Upper lobe of right lung (tissue), 1 donor: ENCODE measurements at regions not wholly inside any gene's neighbourhood (a gene's known extent, or its start where the extent isn't known, plus 50 kb on each side); places are given as distances from the start of the nearest gene placed in this dataset.

Experiments
- ATAC-seq: fragments of 200-7000 bp; cut with Tn5 transposase; one replicate; pipeline ENCODE4 v1.9.1; 2020; ENCODE audit warnings: mild to moderate bottlenecking, moderate library complexity
- DNase-seq: peaks from one replicate; pipeline ENCODE4 v3.0.0-alpha.2; 2020
- H3K27ac ChIP-seq: fragments of 200-600 bp; one replicate; pipeline ENCODE4 v1.8.0; 2022
- H3K27me3 ChIP-seq: fragments of 200-600 bp; one replicate; pipeline ENCODE4 v1.8.0; 2022; ENCODE audit warnings: mild to moderate bottlenecking
- H3K36me3 ChIP-seq: fragments of 200-600 bp; one replicate; pipeline ENCODE4 v1.8.0; 2022
- H3K4me1 ChIP-seq: fragments of 200-600 bp; one replicate; pipeline ENCODE4 v1.8.0; 2022
- H3K4me3 ChIP-seq: fragments of 200-600 bp; one replicate; pipeline ENCODE4 v1.8.0; 2022; ENCODE audit warnings: mild to moderate bottlenecking
- H3K9me3 ChIP-seq: fragments of 200-600 bp; one replicate; pipeline ENCODE4 v1.8.0; 2022
- CTCF ChIP-seq: fragments of 200-600 bp; IDR thresholded peaks from one replicate; pipeline ENCODE4 v1.8.0; 2022; ENCODE audit warnings: antibody characterized with exemption
- intact Hi-C: fragments of 100-400 bp; cut with DNase I; formaldehyde crosslinking; loops from one replicate; pipeline ENCODE4 v1.11.0; 2022
- donor health status: DM: no; HTN: yes; CAD: no; lungs with severe emphysema.

- no peak overlapping the region for H3K27ac ChIP-seq
- no peaks in the 10 kb centered on the region for H3K27me3 ChIP-seq
- DNase-seq = no peak
- no peaks in the 10 kb centered on the region for H3K36me3 ChIP-seq
- ATAC-seq = no peak
- H3K9me3 ChIP-seq = no peaks in the 10 kb centered on the region
- H3K4me3 ChIP-seq = no peak overlapping the region
- no peak for TF ChIP-seq CTCF
- H3K4me1 ChIP-seq = no peaks in the 10 kb centered on the region
- intact Hi-C loops = no loop called here
Measured at GRCh38 chr2:34070196-34070595, 471.1 kb upstream of the FAM98A start.

DNA sequence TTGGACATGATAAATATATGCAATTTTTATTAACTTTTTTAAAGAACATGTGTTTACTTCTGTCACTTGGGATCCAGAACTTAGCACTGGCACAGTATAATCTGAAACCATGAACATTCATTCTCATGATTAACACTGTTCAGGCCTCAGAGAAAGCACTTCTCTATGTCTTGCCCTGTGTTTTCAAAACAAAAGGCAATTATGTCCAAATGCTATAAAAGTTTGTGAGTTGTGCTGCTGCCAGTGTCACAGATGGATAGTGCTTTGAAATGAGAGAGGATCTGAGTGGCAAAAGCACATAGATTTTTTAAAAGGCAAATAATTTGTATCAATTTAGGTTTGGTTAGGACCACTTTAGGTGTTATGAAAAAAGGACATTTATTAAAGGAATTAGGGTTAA lies 470.5 kb upstream of the FAM98A start:
- Histone ChIP-seq H3K27ac (no peak overlapping the region), H3K4me1 (no peaks in the 10 kb centered on the region), H3K4me3 (no peak overlapping the region), H3K36me3 (no peaks in the 10 kb centered on the region), H3K27me3 (no peaks in the 10 kb centered on the region), H3K9me3 (no peaks in the 10 kb centered on the region)
- ATAC-seq (no peak), DNase-seq (no peak)
- no peak for TF ChIP-seq CTCF
- intact Hi-C loops = no loop called here

GRCh38 chr2:34050413-34050812 lies 451.3 kb upstream of the FAM98A start:
- H3K36me3 ChIP-seq = no peaks in the 10 kb centered on the region
- no peaks in the 10 kb centered on the region for H3K9me3 ChIP-seq
- intact Hi-C loops = no loop called here
- ATAC-seq (no peak), DNase-seq (no peak)
- no peaks in the 10 kb centered on the region for H3K27me3 ChIP-seq
- H3K4me1 ChIP-seq = no peaks in the 10 kb centered on the region
- no peak for TF ChIP-seq CTCF
- no peak overlapping the region for H3K4me3 ChIP-seq
- no peak overlapping the region for H3K27ac ChIP-seq

- Histone ChIP-seq H3K36me3 (no peaks in the 10 kb centered on the region), H3K4me1 (no peaks in the 10 kb centered on the region), H3K27me3 (no peaks in the 10 kb centered on the region), H3K27ac (no peak overlapping the region), H3K4me3 (no peak overlapping the region), H3K9me3 (no peaks in the 10 kb centered on the region)
- ATAC-seq (no peak), DNase-seq (no peak)
- TF ChIP-seq CTCF = no peak
- intact Hi-C loops = no loop called here
Measured at GRCh38 chr2:34045101-34045655, 446.1 kb upstream of the FAM98A start.

DNA sequence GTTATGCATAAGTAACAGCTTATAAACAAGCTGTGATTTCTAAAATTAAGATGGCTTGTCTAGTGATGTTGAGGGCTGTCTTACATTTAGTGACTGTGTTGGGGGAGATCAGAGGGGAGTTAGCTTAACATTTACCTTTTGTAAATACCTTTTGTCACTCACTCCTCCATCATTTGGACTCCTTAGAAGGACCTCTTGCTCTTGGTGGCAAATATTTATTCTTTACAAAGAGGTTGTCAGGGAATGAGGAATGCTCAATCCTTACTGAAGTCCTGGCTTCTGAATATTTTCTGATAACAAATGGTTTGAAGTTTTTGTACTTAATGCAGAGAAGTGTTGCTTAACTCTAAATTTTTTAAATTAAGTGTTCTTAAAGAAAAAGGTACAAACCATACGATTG lies 438.8 kb upstream of the FAM98A start:
- Histone ChIP-seq H3K9me3 (no peaks in the 10 kb centered on the region), H3K27ac (no peak overlapping the region), H3K4me3 (no peak overlapping the region), H3K36me3 (no peaks in the 10 kb centered on the region), H3K4me1 (no peaks in the 10 kb centered on the region), H3K27me3 (no peaks in the 10 kb centered on the region)
- DNase-seq (no peak), ATAC-seq (no peak)
- TF ChIP-seq CTCF = no peak
- intact Hi-C loops = no loop called here

GRCh38 chr2:34037157-34037556 lies 438.1 kb upstream of the FAM98A start:
- Histone ChIP-seq H3K36me3 (no peaks in the 10 kb centered on the region), H3K9me3 (no peaks in the 10 kb centered on the region), H3K27me3 (no peaks in the 10 kb centered on the region), H3K4me1 (no peaks in the 10 kb centered on the region), H3K27ac (no peak overlapping the region), H3K4me3 (no peak overlapping the region)
- no peak for DNase-seq
- no peak for TF ChIP-seq CTCF
- intact Hi-C loops = no loop called here
- no peak for ATAC-seq
